IPS DF 4.7 (cell line): ENCODE measurements at regions not wholly inside any gene's neighbourhood (a gene's known extent, or its start where the extent isn't known, plus 50 kb on each side); places are given as distances from the start of the nearest gene placed in this dataset.
"Not testable (repeated sequence)": the region's sequence is repeated elsewhere in the genome, so short reads cannot be mapped to it uniquely, and the experiment has no call there.

Experiments
- DNase-seq: peaks from one replicate; pipeline ENCODE4 v3.0.0-alpha.2; 2013; ENCODE audit warnings: low spot score; ENCODE audit errors: extremely low read depth

- no peak for DNase-seq
Measured at GRCh38 chr2:186995092-186995491, 146.1 kb upstream of the ZSWIM2 start.

- no peak for DNase-seq
Measured at GRCh38 chr2:186992597-186992996, 143.6 kb upstream of the ZSWIM2 start.

DNA sequence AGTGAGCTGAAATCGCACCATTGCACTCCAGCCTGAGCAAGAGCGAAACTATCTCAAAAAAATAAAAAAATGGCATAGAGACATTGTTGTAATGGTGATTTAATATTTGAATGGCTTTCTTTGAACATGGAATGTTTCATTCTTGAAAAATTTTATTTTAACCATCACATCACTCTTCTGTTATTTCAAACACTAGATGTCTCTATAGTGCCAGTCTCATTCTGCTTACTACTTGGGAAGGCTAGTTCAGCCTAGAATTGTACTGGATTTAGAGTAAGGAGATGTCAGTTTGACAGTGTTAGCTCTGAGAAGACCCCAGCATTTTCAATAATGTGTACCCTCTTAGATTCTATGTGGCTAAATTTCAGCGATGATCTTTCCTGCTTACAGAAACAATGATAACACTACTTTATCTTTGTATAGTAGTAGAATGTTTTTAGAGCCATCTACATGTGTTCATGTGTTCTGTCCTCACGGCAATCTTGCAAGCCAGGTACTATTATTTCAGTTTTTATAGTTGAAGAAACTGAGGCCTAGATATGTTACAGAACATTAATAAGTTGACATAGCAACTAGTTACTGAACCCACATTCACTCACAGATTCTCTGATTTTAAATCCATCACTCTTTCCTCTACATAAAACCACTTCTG lies 142.9 kb upstream of the ZSWIM2 start:
- DNase-seq = no peak

GRCh38 chr2:186984966-186985365 lies 136.0 kb upstream of the ZSWIM2 start:
- DNase-seq = no peak

DNA sequence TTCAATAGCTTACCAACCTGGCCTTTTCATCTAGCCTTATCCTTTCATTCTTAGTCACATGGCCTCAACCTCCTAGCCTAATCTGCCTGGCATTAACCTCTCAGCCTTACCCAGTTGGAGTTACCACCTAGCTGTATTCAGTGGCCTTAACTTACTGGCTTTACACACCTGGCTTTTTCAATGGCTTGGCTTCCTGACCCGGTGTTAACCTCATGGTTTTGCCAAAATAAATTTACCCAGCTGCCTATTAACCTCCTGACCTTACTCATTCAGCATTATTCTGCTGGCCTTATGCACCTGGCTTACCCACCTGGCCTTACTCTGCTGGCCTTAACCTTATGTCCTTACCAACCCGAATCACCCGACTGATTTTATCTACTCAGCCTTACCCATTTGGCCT lies 135.5 kb upstream of the ZSWIM2 start:
- no peak for DNase-seq

DNA sequence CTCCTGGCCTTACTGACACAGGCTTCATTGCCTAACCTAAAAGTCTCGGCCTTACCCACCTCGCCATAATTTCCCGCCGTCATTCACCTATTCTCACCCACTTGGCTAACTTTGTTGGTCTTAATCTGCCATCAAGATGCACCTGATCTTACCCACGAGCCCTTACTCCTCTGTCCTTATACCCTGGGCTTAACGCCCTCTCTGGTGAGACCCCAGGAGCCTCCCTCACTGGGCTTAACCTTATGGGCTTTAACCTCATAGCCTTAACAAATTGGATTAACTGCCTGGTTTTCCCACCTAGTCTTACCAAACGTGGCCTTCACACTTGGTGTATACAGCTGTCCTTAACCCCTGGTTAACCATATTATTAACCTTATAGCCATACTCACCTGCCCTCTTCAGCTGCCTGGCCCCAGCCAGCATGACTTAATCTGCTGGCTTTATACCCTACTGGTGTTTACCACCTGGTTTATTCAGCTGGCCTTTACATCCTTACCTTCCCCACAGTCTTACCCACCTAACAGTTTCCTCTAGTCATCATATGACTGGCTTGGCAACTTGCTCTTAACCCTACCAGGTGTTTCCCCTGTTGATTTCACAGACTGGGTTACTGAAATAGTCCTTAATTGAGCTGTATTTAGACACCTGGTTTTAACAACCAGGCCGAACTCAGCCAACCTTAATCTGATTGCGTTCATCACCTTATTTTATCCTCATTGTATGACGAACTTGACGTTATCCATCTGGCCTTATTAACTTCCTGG lies 132.0 kb upstream of the ZSWIM2 start:
- DNase-seq = no peak

DNA sequence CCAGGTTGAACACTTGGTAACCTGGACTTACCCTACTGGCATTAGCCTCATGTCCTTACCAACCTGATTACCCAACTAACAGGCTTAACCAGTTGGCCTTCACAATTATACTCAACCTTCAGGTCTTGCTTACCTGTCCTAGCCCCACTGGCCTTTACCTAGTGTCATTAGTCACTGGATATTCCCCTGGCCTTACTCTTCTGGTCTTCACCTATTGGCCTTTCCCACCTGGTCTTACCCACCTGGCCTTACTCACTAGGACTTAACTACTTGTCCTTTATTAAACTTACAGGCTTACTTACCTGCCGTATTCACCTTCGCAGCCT lies 131.1 kb upstream of the ZSWIM2 start:
- no peak for DNase-seq

DNA sequence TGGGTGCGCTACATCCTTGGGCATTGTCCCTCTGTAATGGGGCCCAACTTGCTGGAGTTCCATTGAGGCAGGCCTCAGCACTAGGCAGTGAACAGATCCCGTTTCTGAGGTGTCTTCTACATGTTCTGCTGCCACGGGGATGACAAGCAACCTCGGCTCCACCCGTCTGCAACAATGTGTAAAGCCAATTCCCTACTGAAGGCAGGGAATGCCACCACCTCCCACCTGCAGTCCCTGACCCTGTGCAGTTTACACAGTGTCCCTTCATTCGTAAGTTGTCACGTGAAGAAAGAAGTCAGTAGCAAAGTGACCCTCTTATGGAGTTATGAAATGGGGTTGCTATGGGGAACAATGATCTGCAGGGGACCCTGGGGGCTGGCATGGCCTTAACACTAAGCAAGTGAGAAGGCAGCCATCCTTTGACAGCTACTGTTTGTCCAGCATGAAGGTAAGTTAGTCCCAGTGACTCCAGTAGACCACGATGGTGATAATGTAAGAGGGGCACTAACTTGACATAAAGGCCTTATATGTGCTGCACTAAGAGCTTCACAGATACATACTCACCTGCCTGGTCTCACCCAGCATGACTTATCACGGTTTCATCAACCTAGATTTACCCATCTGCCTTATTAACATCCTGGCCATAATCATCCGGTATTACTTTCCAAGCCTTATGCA lies 130.6 kb upstream of the ZSWIM2 start:
- no peak for DNase-seq

DNA sequence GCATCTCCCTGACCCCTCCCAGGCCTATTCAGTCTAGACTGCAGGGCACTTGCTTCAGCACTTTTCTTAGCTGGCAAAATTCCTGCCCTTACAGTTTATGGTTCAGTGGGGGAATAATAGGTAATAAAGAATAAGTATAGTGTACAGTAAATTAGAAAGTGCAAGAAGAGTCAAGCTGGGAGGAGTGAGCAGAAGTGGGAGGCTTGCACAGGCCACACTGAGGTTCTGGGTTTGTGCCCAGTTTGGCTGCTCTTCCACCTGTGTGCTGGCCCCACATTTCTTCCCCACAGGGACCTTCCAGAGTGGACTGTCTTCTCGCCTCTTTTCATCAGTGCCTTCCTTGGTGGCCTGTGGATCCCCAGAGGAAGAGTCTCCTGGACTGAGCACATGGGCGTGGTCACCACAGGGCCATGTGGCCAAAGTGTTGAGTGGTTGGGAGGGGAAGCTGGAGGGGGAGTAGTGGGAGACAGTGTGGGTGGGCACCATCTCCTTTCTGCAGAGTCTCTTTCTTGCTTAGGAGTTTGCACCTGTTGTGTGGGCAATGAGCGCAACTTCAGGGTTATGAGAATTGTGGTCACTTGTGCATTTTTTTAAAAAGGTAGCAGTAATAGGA lies 128.6 kb upstream of the ZSWIM2 start:
- no peak for DNase-seq

DNA sequence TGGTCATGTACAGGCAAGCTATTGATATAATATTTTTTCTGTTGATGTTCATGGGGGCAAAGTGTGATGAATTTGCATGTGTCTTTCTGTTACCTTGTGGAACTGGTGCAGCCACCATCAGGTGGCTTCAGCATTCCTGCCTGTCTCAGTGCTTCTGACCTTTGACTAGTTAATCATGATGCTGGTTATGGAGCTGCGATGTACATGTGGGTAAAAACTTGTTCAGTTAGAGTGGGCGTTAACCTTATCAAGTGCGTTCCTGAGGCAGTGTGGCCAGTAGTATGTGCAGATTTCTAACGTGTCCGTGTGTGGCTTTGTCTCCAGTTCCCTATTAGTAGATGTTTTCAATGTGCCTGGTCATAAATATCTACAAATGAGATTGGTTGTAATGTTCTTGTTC lies 127.4 kb upstream of the ZSWIM2 start:
- DNase-seq = no peak

DNA sequence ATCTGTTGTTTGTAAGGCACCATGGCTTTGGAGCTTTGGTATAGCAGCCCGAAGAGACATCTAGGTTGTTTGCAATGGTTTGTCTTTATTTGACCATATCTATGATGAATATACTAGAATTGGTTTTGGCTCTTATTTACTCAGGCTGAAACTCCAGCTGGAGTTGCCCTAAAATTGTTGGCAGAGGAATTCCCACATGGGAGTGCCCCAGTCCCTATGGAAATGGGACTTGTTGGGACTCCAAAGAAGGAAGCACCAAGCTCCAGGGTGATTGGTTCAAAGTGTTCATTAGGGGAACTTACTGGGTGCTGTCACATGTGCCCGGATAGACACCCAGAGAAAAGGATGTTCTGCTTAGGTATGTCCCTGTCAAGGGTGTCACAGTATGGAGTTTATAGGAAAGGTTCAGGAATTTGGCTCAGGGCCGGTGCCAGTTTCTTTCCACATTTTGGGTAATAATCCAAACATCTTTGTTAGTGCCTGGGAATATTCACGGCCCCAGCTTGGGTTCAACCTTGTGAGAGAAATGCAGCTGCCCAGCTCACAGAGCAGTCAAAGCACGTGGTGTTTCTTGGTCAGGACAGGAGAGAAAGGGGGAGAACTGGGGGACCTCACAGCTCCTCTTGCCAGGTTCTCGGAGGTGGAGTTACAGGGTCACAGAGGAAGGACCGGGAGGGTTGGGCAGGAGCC lies 123.5 kb upstream of the ZSWIM2 start:
- DNase-seq = no peak

GRCh38 chr2:186968277-186968676 lies 119.3 kb upstream of the ZSWIM2 start:
- no peak for DNase-seq

DNA sequence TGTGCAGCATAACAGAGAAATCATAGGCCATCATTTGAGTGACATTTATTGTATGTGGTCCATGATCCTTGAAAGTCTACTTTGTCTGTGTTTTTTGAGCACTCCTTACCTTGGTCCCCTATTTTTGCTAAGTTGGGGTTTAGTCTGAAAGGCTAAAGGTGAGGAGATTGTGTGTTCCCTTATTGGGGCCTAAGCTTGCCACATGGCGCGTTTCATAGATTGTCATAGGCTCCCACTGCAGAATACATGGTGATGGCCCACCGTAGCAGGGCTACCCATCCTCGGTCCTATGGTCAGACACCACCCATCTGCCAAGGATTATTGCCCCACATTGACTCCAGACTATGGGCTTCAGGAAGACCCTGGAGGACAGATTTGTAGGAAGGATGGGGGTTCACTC lies 117.0 kb upstream of the ZSWIM2 start:
- no peak for DNase-seq

GRCh38 chr2:186962085-186962747 lies 113.2 kb upstream of the ZSWIM2 start:
- DNase-seq = no peak

- DNase-seq = not testable (repeated sequence)
Measured at GRCh38 chr2:186960241-186960640, 111.3 kb upstream of the ZSWIM2 start.

- DNase-seq = no peak
Measured at GRCh38 chr2:186959486-186959885, 110.5 kb upstream of the ZSWIM2 start.

GRCh38 chr2:186950694-186951093 lies 101.7 kb upstream of the ZSWIM2 start:
- no peak for DNase-seq

- DNase-seq = no peak
Measured at GRCh38 chr2:186949726-186950256, 100.8 kb upstream of the ZSWIM2 start.

GRCh38 chr2:186947516-186947915 lies 98.5 kb upstream of the ZSWIM2 start:
- no peak for DNase-seq

DNA sequence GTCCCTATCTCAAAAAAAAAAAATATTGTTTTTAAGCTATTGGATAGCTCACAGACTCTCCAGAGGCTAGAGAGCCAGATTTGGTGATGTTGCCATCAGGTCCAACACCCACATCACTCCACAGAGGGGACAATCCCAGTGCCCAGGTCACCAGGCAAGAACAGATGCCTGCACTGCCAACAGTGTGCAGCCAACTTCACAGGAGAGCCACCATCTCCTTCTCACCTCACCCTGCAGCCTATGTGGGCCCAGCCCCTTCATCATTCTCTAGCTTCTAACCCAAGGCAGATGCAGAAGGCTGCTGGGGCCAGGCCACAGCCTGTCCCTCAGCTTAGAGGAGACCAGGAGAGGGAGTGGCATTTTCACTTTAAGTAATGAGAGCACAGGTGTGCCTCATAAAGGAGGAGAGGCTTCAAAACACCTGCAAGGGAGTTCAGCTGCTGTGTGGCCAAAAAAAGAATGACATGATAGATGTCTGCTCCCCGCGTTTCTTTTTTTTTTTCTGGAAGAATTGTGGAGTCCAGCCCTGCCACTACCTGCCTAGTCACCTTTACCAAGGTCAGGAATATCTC lies 98.0 kb upstream of the ZSWIM2 start:
- DNase-seq = no peak

- DNase-seq = no peak
Measured at GRCh38 chr2:186941853-186942252, 92.9 kb upstream of the ZSWIM2 start.
